ENCODE measurements at regions not wholly inside any gene's neighbourhood (a gene's known extent, or its start where the extent isn't known, plus 50 kb on each side); places are given as distances from the start of the nearest gene placed in this dataset.
"Not testable (repeated sequence)": the region's sequence is repeated elsewhere in the genome, so short reads cannot be mapped to it uniquely, and the experiment has no call there.

- H3K27me3 ChIP-seq (ENCODE audit: control insufficient read depth in 2 of 2, insufficient read depth in 1 of 2, low read length in 1 of 2): no peaks in the 10 kb centered on the region
- H3K36me3 ChIP-seq (ENCODE audit: control insufficient read depth in 2 of 2, insufficient read depth in 2 of 2, low read length in 1 of 2): no peaks in the 10 kb centered on the region
- no peak overlapping the region for H3K4me3 ChIP-seq (ENCODE audit: low read length in 2 of 2)
- H3K27ac ChIP-seq (ENCODE audit: low read depth in 1 of 2, low read length in 1 of 2): no peak overlapping the region
- WGBS: 39% methylated on average over 3 of the region's 3 CpGs
- no peaks in the 10 kb centered on the region for H3K9me3 ChIP-seq (ENCODE audit: control insufficient read depth in 2 of 2, insufficient read depth in 1 of 2, low read length in 1 of 2)
- DNase-seq (ENCODE audit: low read depth in 6 of 9, low spot score in 9 of 9): no peak
- H3K4me1 ChIP-seq (ENCODE audit: control insufficient read depth in 2 of 2, insufficient read depth in 2 of 2, low read length in 2 of 2): no peaks in the 10 kb centered on the region
Observed at GRCh38 chr4:173642509-173642908, 112.5 kb upstream of the HAND2 start.

GRCh38 chr4:173635395-173635794, 105.4 kb upstream of the HAND2 start:
- H3K4me3 ChIP-seq (ENCODE audit: low read length in 2 of 2): no peak overlapping the region
- no peak overlapping the region for H3K27ac ChIP-seq (ENCODE audit: low read depth in 1 of 2, low read length in 1 of 2)
- H3K4me1 ChIP-seq (ENCODE audit: control insufficient read depth in 2 of 2, insufficient read depth in 2 of 2, low read length in 2 of 2): no peaks in the 10 kb centered on the region
- H3K27me3 ChIP-seq (ENCODE audit: control insufficient read depth in 2 of 2, insufficient read depth in 1 of 2, low read length in 1 of 2): no peaks in the 10 kb centered on the region
- H3K9me3 ChIP-seq (ENCODE audit: control insufficient read depth in 2 of 2, insufficient read depth in 1 of 2, low read length in 1 of 2): no peaks in the 10 kb centered on the region
- H3K36me3 ChIP-seq (ENCODE audit: control insufficient read depth in 2 of 2, insufficient read depth in 2 of 2, low read length in 1 of 2): no peaks in the 10 kb centered on the region
- no peak for DNase-seq (ENCODE audit: low read depth in 6 of 9, low spot score in 9 of 9)

DNA sequence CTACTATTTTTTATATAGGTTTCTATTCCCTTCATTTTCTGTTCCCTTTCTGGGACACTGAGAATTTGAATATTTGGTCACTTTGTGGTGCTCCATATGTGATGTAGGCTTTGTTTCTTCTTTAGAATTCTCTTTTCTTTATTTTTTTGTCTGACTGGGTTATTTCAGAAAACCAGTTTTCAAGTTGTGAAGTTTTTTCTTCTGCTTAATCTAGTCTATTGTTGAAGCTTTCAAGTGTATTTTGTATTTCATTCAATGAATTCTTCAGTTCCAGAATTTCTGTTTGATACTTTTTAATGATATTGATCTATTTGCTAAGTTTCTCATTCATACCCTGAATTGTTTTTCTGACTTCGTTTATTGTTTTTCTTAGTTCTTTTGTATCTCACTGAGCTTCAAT, 96.2 kb upstream of the HAND2 start:
- DNase-seq (ENCODE audit: low read depth in 6 of 9, low spot score in 9 of 9): no peak
- WGBS: 83% methylated on average over 1 of the region's 1 CpG
- Histone ChIP-seq H3K4me1 (ENCODE audit: control insufficient read depth in 2 of 2, insufficient read depth in 2 of 2, low read length in 2 of 2) (no peaks in the 10 kb centered on the region), H3K36me3 (ENCODE audit: control insufficient read depth in 2 of 2, insufficient read depth in 2 of 2, low read length in 1 of 2) (no peaks in the 10 kb centered on the region), H3K27ac (ENCODE audit: low read depth in 1 of 2, low read length in 1 of 2) (no peak overlapping the region), H3K4me3 (ENCODE audit: low read length in 2 of 2) (no peak overlapping the region), H3K27me3 (ENCODE audit: control insufficient read depth in 2 of 2, insufficient read depth in 1 of 2, low read length in 1 of 2) (no peaks in the 10 kb centered on the region), H3K9me3 (ENCODE audit: control insufficient read depth in 2 of 2, insufficient read depth in 1 of 2, low read length in 1 of 2) (peaks cover 3 to 14% of the 10 kb centered on the region in 2 donors)

DNA sequence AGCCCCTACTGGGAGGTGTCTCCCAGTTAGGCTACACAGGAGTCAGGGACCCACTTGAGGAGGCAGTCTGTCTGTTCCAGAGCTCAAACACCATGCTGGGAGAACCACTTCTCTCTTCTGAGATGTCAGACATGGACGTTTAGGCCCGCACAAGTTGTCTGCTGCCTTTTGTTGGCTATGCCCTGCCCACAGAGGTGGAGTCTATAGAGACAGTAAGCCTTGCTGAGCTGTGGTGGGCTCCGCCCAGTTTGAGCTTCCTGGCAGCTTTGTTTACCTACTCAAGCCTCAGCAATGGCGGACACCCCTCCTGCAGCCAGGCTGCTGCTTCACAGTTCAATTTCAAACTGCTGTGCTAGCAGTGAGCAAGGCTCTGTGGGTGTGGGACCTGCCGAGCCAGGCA, 88.6 kb upstream of the HAND2 start:
- not testable (repeated sequence) for H3K27ac ChIP-seq (ENCODE audit: low read depth in 1 of 2, low read length in 1 of 2); H3K4me3 ChIP-seq (ENCODE audit: low read length in 2 of 2); DNase-seq (ENCODE audit: low read depth in 6 of 9, low spot score in 9 of 9); H3K27me3 ChIP-seq (ENCODE audit: control insufficient read depth in 2 of 2, insufficient read depth in 1 of 2, low read length in 1 of 2); H3K36me3 ChIP-seq (ENCODE audit: control insufficient read depth in 2 of 2, insufficient read depth in 2 of 2, low read length in 1 of 2); H3K4me1 ChIP-seq (ENCODE audit: control insufficient read depth in 2 of 2, insufficient read depth in 2 of 2, low read length in 2 of 2)
- peaks cover 0 to 15% of the 10 kb centered on the region in 2 donors for H3K9me3 ChIP-seq (ENCODE audit: control insufficient read depth in 2 of 2, insufficient read depth in 1 of 2, low read length in 1 of 2)
- WGBS: 95% methylated on average over 5 of the region's 5 CpGs

- Histone ChIP-seq H3K9me3 (ENCODE audit: control insufficient read depth in 2 of 2, insufficient read depth in 1 of 2, low read length in 1 of 2) (no peaks in the 10 kb centered on the region), H3K4me3 (ENCODE audit: low read length in 2 of 2) (no peak overlapping the region), H3K36me3 (ENCODE audit: control insufficient read depth in 2 of 2, insufficient read depth in 2 of 2, low read length in 1 of 2) (no peaks in the 10 kb centered on the region), H3K27me3 (ENCODE audit: control insufficient read depth in 2 of 2, insufficient read depth in 1 of 2, low read length in 1 of 2) (no peaks in the 10 kb centered on the region), H3K27ac (ENCODE audit: low read depth in 1 of 2, low read length in 1 of 2) (no peak overlapping the region), H3K4me1 (ENCODE audit: control insufficient read depth in 2 of 2, insufficient read depth in 2 of 2, low read length in 2 of 2) (no peaks in the 10 kb centered on the region)
- WGBS: 85% methylated on average over 2 of the region's 2 CpGs
- DNase-seq (ENCODE audit: low read depth in 6 of 9, low spot score in 9 of 9): no peak
Observed at GRCh38 chr4:173609158-173609557, 79.1 kb upstream of the HAND2 start.

DNA sequence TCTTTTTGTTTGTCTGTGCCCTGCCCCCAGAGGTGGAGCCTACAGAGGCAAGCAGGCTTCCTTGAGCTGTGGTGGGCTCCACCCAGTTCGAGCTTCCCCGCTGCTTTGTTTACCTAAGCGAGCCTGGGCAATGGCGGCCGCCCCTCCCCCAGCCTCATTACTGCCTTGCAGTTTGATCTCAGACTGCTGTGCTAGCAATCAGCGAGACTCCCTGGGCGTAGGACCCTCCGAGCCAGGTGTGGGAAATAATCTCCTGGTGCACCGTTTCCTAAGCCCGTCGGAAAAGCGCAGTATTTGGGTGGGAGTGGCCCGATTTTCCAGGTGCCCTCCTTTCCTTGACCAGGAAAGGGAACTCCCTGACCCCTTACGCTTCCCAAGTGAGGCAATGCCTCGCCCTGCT, 78.6 kb upstream of the HAND2 start:
- H3K27me3 ChIP-seq (ENCODE audit: control insufficient read depth in 2 of 2, insufficient read depth in 1 of 2, low read length in 1 of 2); H3K4me1 ChIP-seq (ENCODE audit: control insufficient read depth in 2 of 2, insufficient read depth in 2 of 2, low read length in 2 of 2); H3K27ac ChIP-seq (ENCODE audit: low read depth in 1 of 2, low read length in 1 of 2); H3K9me3 ChIP-seq (ENCODE audit: control insufficient read depth in 2 of 2, insufficient read depth in 1 of 2, low read length in 1 of 2); DNase-seq (ENCODE audit: low read depth in 6 of 9, low spot score in 9 of 9); H3K36me3 ChIP-seq (ENCODE audit: control insufficient read depth in 2 of 2, insufficient read depth in 2 of 2, low read length in 1 of 2); H3K4me3 ChIP-seq (ENCODE audit: low read length in 2 of 2): not testable (repeated sequence)
- 54% methylated on average over 15 of the region's 15 CpGs for WGBS

DNA sequence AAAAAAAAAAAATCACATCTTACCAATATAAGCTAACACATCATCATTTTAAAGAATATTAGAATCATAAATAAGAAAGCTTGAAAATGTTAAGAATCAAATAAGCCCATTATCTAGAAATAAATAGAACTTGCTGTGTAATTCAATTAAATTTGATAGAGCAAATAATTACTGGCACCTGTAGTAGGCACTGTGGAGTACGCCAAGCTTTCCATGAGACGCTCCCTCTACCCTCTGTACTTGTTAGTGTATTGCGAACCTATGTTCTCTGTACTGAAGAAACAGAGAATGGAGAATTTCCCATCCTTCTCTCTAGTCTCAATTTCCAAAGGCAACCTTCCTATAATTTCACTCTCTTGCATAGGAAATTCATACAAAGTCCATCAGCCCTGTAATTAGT, 61.7 kb upstream of the HAND2 start:
- DNase-seq (ENCODE audit: low read depth in 6 of 9, low spot score in 9 of 9): no peak
- WGBS: 84% methylated on average over 3 of the region's 3 CpGs
- Histone ChIP-seq H3K4me1 (ENCODE audit: control insufficient read depth in 2 of 2, insufficient read depth in 2 of 2, low read length in 2 of 2) (no peaks in the 10 kb centered on the region), H3K4me3 (ENCODE audit: low read length in 2 of 2) (no peak overlapping the region), H3K36me3 (ENCODE audit: control insufficient read depth in 2 of 2, insufficient read depth in 2 of 2, low read length in 1 of 2) (no peaks in the 10 kb centered on the region), H3K9me3 (ENCODE audit: control insufficient read depth in 2 of 2, insufficient read depth in 1 of 2, low read length in 1 of 2) (no peaks in the 10 kb centered on the region), H3K27ac (ENCODE audit: low read depth in 1 of 2, low read length in 1 of 2) (no peak overlapping the region), H3K27me3 (ENCODE audit: control insufficient read depth in 2 of 2, insufficient read depth in 1 of 2, low read length in 1 of 2) (no peaks in the 10 kb centered on the region)

DNA sequence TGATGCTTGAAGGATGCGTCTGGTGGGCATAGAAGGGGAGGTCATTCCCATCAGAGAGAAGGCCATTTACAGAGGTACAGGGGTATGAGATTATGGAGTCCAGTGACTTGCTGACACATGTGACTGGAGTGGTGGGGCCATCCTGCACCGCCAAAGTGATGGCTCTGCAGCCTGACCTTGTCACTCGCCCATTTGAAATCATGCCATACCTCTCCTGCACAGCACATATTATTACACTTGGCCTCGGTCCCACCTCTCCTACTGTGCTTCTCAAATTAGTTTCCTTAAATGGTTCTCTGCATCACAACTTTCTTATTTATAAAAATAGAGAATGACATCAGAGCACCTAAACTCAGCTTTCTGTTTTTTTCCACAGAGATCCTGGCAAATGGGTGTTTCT, 60.7 kb upstream of the HAND2 start:
- DNase-seq (ENCODE audit: low read depth in 6 of 9, low spot score in 9 of 9): no peak
- no peaks in the 10 kb centered on the region for H3K27me3 ChIP-seq (ENCODE audit: control insufficient read depth in 2 of 2, insufficient read depth in 1 of 2, low read length in 1 of 2)
- no peaks in the 10 kb centered on the region for H3K36me3 ChIP-seq (ENCODE audit: control insufficient read depth in 2 of 2, insufficient read depth in 2 of 2, low read length in 1 of 2)
- no peaks in the 10 kb centered on the region for H3K9me3 ChIP-seq (ENCODE audit: control insufficient read depth in 2 of 2, insufficient read depth in 1 of 2, low read length in 1 of 2)
- H3K4me1 ChIP-seq (ENCODE audit: control insufficient read depth in 2 of 2, insufficient read depth in 2 of 2, low read length in 2 of 2): no peaks in the 10 kb centered on the region
- H3K27ac ChIP-seq (ENCODE audit: low read depth in 1 of 2, low read length in 1 of 2): no peak overlapping the region
- H3K4me3 ChIP-seq (ENCODE audit: low read length in 2 of 2): no peak overlapping the region
- WGBS: 96% methylated on average over 4 of the region's 4 CpGs

DNA sequence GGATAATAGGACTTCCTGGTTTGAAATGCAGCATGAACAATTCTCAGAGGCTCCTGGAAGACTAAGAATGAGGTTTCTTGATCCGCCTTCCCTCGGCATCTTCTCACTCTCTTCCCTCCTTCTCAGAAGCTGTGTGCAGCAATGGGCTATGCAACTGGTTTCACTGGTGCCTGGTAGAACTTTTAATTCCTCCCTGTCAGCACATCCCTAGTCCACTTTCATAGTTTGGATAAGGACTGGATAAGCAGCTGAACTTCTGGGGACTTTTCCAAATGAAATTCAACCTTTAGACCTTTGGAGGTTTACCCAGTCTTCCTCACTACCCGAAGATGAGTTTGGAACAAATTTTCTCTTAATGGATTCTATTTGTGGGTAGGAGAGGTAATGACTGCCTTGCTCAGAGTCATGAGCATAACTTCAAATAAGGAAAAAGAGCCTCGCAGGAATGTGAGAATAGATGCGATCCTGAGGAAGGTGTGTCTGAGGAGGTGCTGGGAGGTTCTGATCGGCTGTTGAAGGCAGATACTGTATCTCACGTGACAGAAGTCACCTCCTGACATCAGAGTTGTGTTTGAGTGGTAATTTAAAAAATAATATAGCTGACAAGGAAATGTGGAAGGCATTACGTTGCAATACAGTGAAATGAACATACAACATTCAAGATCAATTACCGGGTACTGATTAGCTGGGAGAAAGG, 56.0 kb upstream of the HAND2 start:
- 82% methylated on average over 9 of the region's 9 CpGs for WGBS
- Histone ChIP-seq H3K4me1 (ENCODE audit: control insufficient read depth in 2 of 2, insufficient read depth in 2 of 2, low read length in 2 of 2) (no peaks in the 10 kb centered on the region), H3K9me3 (ENCODE audit: control insufficient read depth in 2 of 2, insufficient read depth in 1 of 2, low read length in 1 of 2) (no peaks in the 10 kb centered on the region), H3K36me3 (ENCODE audit: control insufficient read depth in 2 of 2, insufficient read depth in 2 of 2, low read length in 1 of 2) (no peaks in the 10 kb centered on the region), H3K27ac (ENCODE audit: low read depth in 1 of 2, low read length in 1 of 2) (no peak overlapping the region), H3K27me3 (ENCODE audit: control insufficient read depth in 2 of 2, insufficient read depth in 1 of 2, low read length in 1 of 2) (no peaks in the 10 kb centered on the region), H3K4me3 (ENCODE audit: low read length in 2 of 2) (no peak overlapping the region)
- no peak for DNase-seq (ENCODE audit: low read depth in 6 of 9, low spot score in 9 of 9)

DNA sequence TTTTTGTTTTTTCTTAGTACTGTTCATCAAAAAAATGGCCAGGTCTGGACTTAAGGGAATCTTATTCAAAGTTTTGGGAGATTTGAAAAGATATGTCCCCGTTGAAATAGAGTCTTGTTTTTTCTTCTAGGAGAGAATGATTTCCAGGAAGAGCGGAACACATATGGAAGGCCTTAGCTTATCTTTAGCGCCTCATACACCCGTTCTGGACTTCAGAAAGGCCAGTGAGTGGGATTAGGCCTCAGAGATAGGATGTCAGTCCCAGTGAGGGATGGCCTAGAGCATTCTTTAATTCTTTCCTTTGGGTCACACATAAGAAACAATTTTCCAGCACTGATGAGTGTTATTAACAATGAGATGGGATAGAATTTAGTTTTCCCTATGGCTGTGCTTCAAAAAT, 54.5 kb upstream of the HAND2 start:
- Histone ChIP-seq H3K9me3 (ENCODE audit: control insufficient read depth in 2 of 2, insufficient read depth in 1 of 2, low read length in 1 of 2) (no peaks in the 10 kb centered on the region), H3K4me3 (ENCODE audit: low read length in 2 of 2) (no peak overlapping the region), H3K4me1 (ENCODE audit: control insufficient read depth in 2 of 2, insufficient read depth in 2 of 2, low read length in 2 of 2) (no peaks in the 10 kb centered on the region), H3K36me3 (ENCODE audit: control insufficient read depth in 2 of 2, insufficient read depth in 2 of 2, low read length in 1 of 2) (no peaks in the 10 kb centered on the region), H3K27ac (ENCODE audit: low read depth in 1 of 2, low read length in 1 of 2) (no peak overlapping the region), H3K27me3 (ENCODE audit: control insufficient read depth in 2 of 2, insufficient read depth in 1 of 2, low read length in 1 of 2) (no peaks in the 10 kb centered on the region)
- no peak for DNase-seq (ENCODE audit: low read depth in 6 of 9, low spot score in 9 of 9)
- 88% methylated on average over 4 of the region's 4 CpGs for WGBS

All from thymus (tissue), 11 donors.